Lung (tissue), 11 donors: ENCODE measurements at regions not wholly inside any gene's neighbourhood (a gene's known extent, or its start where the extent isn't known, plus 50 kb on each side); places are given as distances from the start of the nearest gene placed in this dataset.
"Not testable (repeated sequence)": the region's sequence is repeated elsewhere in the genome, so short reads cannot be mapped to it uniquely, and the experiment has no call there.

ENCODE experiments used
- ATAC-seq: fragments of 200-7000 bp; cut with Tn5 transposase; one replicate; pipeline ENCODE4 v1.9.1; 2020; ENCODE audit warnings: moderate number of reproducible peaks; ENCODE audit not compliant: insufficient read depth, low FRiP score
- DNase-seq, 3 donors: peaks; one replicate each; pipeline ENCODE4 v3.0.0-alpha.2; 2013 to 2017
- H3K27ac ChIP-seq, 2 donors: one replicate each; pipeline ENCODE4 v1.5.1; 2013; ENCODE audit warnings: mild to moderate bottlenecking in 2 of 2, moderate library complexity in 2 of 2, control low read depth in 1 of 2, inconsistent platforms in 1 of 2, low read depth in 1 of 2, low read length in 1 of 2
- H3K27me3 ChIP-seq, 3 donors: one replicate each; pipeline ENCODE4 v1.5.1; 2013; ENCODE audit warnings: low read length in 2 of 3; ENCODE audit not compliant: control insufficient read depth in 3 of 3, insufficient read depth in 3 of 3
- H3K36me3 ChIP-seq, 4 donors: one replicate each; pipeline ENCODE4 v1.5.1; 2013; ENCODE audit warnings: low read length in 4 of 4, mild to moderate bottlenecking in 1 of 4, moderate library complexity in 1 of 4; ENCODE audit not compliant: control insufficient read depth in 4 of 4, insufficient read depth in 4 of 4
- H3K4me1 ChIP-seq, 5 donors: one replicate each; pipeline ENCODE4 v1.5.1; 2013; ENCODE audit warnings: low read length in 5 of 5, mild to moderate bottlenecking in 2 of 5, moderate library complexity in 1 of 5; ENCODE audit not compliant: control insufficient read depth in 5 of 5, insufficient read depth in 5 of 5
- H3K4me3 ChIP-seq: one replicate; pipeline ENCODE4 v1.5.1; 2013; ENCODE audit warnings: mild to moderate bottlenecking, control low read depth, moderate library complexity
- H3K9ac ChIP-seq, 2 donors: one replicate each; pipeline ENCODE4 v1.5.1; 2013; ENCODE audit warnings: low read length in 2 of 2, control low read depth in 1 of 2; ENCODE audit not compliant: insufficient read depth in 1 of 2
- H3K9me3 ChIP-seq, 4 donors: one replicate each; pipeline ENCODE4 v1.5.1; 2013; ENCODE audit warnings: low read length in 3 of 4, mild to moderate bottlenecking in 1 of 4, moderate library complexity in 1 of 4; ENCODE audit not compliant: control insufficient read depth in 4 of 4, insufficient read depth in 3 of 4
- WGBS, 2 donors: extraction: QIAGEN DNeasy Blood & Tissue Kit; methylation state at CpG; one replicate each; pipeline ENCODE4 v1.1.7; 2013; 5-methylcytosine and 5-hydroxymethylcytosine counted together
- TF ChIP-seq, protein P1 (sequence below): IDR thresholded peaks from 2 replicates; pipeline ENCODE4 v1.5.1; 2012; ENCODE audit warnings: mild to moderate bottlenecking; ENCODE audit errors: control extremely low read depth, extremely low read depth
- donor health status: control.
- donor health status: control.
- donor health status: Bipolar disorder and iron deficiency.
- donor health status: healthy.
- donor health status: DM: yes; HTN: yes; CAD: no.

DNA sequence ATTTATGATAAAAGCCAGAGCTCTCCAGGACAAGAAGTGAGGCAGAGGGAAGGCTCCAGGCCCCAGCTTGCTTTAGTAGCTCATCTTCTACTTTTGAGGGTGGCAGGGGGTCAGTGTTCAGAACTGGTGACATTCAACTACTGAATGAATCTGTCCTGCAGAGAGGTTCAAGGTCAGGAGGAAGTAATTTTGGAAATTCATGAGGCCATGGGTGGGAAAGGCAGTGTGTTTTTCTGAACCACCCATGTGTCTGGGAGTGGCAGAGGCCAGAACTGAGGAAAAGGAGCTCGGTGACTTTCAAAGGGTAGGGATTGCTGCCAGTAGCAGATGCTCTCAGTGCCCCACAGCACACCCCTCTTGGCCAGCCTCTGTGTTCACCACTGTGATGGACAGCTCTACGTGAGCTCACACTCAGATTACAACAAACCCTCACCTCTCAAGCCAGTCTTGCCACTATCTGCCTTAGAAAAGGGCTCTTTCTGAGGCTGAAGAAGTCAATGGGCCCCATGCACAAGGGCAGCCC is 571.2 kb downstream of the RAB28 start:
- Histone ChIP-seq H3K4me3 (no peak overlapping the region), H3K27me3 (no peaks in the 10 kb centered on the region), H3K4me1 (no peaks in the 10 kb centered on the region), H3K9ac (no peak overlapping the region), H3K36me3 (no peaks in the 10 kb centered on the region), H3K27ac (no peak overlapping the region), H3K9me3 (peaks cover 0 to 6% (median 0%) of the 10 kb centered on the region in 4 donors)
- WGBS, 2 donors: 71 to 81% methylated on average over 2 of the region's 2 CpGs
- DNase-seq (no peak), ATAC-seq (no peak)
- TF ChIP-seq, protein P1, sequence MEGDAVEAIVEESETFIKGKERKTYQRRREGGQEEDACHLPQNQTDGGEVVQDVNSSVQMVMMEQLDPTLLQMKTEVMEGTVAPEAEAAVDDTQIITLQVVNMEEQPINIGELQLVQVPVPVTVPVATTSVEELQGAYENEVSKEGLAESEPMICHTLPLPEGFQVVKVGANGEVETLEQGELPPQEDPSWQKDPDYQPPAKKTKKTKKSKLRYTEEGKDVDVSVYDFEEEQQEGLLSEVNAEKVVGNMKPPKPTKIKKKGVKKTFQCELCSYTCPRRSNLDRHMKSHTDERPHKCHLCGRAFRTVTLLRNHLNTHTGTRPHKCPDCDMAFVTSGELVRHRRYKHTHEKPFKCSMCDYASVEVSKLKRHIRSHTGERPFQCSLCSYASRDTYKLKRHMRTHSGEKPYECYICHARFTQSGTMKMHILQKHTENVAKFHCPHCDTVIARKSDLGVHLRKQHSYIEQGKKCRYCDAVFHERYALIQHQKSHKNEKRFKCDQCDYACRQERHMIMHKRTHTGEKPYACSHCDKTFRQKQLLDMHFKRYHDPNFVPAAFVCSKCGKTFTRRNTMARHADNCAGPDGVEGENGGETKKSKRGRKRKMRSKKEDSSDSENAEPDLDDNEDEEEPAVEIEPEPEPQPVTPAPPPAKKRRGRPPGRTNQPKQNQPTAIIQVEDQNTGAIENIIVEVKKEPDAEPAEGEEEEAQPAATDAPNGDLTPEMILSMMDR: no peak

DNA sequence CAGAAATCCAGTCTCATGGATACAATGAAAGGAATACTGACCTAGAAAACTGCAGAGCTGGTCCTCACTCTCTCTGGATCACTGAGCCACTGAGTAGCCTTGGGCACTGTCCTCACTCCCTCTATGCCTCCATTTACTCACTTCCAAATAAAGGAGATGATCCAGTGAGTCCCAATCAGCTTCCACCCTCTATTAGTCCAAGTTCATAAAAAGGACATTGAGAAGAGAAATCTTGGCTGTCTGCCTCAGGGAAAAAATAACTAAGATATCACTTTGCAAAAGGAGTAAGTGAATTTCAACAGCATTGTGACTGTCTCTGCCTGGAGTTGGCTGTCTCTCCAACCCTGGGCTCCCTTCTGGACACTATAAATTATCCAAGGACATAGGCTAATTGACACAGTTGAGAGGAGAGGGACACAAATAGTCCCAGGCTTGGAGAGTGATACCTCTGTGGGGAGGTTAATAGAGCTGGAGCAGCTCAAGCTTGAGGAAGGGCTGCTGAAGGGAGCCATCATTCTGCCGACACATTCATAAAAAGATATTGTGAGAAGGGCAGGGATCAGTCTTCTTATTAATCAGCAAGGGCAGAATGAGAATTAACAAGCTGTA is 572.3 kb downstream of the RAB28 start:
- Histone ChIP-seq H3K4me3 (no peak overlapping the region), H3K36me3 (no peaks in the 10 kb centered on the region), H3K9ac (no peak overlapping the region), H3K4me1 (no peaks in the 10 kb centered on the region), H3K27me3 (no peaks in the 10 kb centered on the region), H3K27ac (no peak overlapping the region), H3K9me3 (peaks cover 0 to 6% (median 0%) of the 10 kb centered on the region in 4 donors)
- TF ChIP-seq, protein P1: no peak
- ATAC-seq: no peak
- WGBS, 2 donors: 76 to 81% methylated on average over 1 of the region's 1 CpG
- peak in 2 of 3 donors; percentile 42 to 65 for DNase-seq

DNA sequence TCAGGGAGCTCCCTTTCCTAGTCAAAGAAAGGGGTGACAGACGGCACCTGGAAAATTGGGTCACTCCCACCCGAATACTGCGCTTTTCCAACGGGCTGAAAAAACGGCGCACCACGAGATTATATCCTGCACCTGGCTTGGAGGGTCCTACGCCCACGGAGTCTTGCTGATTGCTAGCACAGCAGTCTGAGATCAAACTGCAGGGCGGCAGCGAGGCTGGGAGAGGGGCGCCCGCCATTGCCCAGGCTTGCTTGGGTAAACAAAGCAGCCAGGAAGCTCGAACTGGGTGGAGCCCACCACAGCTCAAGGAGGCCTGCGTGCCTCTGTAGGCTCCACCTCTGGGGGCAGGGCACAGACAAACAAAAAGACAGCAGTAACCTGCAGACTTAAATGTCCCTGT is 580.5 kb downstream of the RAB28 start:
- H3K9ac ChIP-seq, H3K27me3 ChIP-seq, ATAC-seq, H3K4me3 ChIP-seq, H3K9me3 ChIP-seq, H3K36me3 ChIP-seq, H3K4me1 ChIP-seq, H3K27ac ChIP-seq, DNase-seq: not testable (repeated sequence)
- 80 to 82% methylated on average over 15 of the region's 15 CpGs for WGBS, 2 donors

DNA sequence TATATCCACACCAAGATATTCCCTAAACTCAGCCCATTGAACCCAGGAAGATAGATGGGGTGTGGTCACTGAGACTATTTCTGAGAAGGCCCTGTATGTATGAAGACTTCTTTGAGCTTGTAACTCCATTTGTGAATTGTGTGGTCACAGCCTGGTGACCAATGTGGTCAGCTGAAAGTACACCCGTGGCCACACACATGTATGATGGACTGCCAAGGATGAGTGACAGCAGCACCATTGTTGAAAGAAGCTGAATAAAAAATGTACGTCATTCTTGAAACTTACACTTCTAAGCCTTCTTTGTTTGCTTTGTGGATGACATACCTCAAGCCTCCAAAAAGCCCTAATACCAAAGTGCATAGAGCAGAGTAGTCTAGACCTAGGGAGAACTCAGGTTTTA is 581.4 kb downstream of the RAB28 start:
- Histone ChIP-seq H3K9ac (no peak overlapping the region), H3K27me3 (no peaks in the 10 kb centered on the region), H3K27ac (no peak overlapping the region), H3K4me3 (no peak overlapping the region), H3K4me1 (no peaks in the 10 kb centered on the region), H3K36me3 (no peaks in the 10 kb centered on the region), H3K9me3 (no peaks in the 10 kb centered on the region)
- ATAC-seq (no peak), DNase-seq (no peak)
- 78 to 87% methylated on average over 2 of the region's 2 CpGs for WGBS, 2 donors
- TF ChIP-seq, protein P1: no peak
